ENCODE measurements at regions not wholly inside any gene's neighbourhood (a gene's known extent, or its start where the extent isn't known, plus 50 kb on each side); places are given as distances from the start of the nearest gene placed in this dataset.
"Not testable (repeated sequence)": the region's sequence is repeated elsewhere in the genome, so short reads cannot be mapped to it uniquely, and the experiment has no call there.

DNA sequence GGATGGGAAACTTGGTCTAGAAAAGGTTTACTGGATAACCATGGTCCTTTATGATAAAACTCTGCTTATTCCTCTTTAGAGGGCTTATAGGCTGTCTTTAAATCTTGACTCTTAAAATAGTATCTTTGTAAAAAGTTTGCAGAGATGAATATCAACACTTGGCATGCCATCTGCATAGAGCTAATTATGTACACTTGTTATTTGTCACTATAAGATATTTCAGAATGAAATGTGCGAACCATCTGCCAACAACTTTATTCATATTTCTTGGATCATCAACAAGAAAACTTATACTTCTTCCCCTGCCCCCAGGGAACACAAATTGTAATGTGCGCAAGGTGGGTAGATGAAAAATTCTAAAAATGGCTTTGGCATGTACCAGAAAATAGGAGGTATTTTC, 653.0 kb upstream of the CHAC2 start:
- DNase-seq (ENCODE audit: low read depth), result no peak

DNA sequence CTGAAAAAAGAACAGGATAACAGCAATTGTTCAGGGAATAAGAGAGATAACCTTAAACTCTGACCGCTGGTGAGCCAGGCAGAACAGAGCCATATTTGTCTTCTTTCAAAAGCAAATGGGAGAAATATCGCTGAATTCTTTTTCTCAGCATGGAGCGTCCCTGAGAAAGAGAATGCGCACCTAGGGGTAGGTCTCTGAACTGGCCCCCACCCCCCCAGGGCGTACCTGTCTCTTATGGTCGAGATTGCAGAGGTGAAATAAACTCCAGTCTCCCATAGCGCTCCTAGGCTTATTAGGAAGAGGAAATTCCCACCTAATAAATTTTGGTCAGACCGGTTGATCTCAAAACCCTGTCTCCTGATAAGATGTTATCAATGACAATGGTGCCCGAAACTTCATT, 655.2 kb upstream of the CHAC2 start:
- not testable (repeated sequence) for DNase-seq (ENCODE audit: low read depth)

DNA sequence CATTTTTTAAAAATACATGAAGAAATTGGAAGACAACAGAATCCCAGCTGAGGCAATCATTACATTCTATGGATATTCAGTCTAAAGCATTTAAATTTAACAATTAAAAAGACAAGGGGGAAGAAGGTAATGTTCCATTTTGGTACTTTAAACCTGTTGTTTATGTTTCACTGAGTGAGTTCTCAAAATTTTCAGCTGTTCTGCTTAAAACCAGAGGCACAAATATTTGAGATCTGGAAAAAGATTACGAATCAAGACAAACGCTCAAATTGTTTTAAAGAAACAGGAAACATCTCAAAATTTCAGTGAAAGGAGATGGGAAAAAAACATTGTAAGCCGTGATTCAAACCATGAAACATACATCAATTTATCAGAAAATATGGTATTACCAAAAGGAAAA, 656.2 kb upstream of the CHAC2 start:
- DNase-seq (ENCODE audit: low read depth), result no peak

DNA sequence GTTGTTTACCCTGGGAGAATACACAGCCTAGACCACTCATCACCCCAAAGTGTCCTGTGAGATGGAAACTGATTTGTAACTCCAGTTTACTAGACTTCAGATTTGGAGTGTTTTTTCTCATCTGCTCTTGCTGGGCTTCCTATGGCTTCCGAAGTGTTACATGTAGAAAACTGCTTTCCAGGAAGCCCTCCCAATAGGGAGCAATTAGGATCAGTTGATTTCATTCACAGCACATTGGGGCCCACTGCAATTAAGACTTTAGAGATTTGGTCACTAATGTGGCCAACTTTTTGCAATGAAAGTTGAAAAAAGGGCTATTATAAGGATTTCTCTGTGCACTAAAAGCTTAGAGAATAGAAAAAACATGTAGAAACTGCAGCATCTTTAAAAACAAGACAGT, 656.6 kb upstream of the CHAC2 start:
- DNase-seq (ENCODE audit: low read depth), result no peak

GRCh38 chr2:53108246-53108645, 659.4 kb upstream of the CHAC2 start:
- no peak for DNase-seq (ENCODE audit: low read depth)

GRCh38 chr2:53104263-53104662, 663.3 kb upstream of the CHAC2 start:
- DNase-seq (ENCODE audit: low read depth), result peak; percentile 93

DNA sequence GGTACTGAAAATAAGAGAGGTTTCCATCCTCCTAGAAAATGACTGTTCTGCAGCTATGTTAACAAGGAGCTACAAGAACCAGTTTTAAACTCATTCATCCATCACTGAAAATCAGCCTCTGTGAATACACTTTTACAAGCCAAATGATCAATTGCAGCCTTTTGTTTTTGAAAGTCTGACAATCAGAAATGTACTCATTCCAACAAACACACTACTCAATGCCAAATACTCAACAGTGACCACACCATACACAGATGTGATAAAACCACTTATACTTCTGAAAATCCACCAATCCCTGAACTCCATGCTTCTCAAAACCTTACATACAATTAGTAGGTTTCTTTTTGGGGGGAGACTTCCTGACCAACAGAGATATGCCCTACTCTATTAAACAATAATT, 663.9 kb upstream of the CHAC2 start:
- DNase-seq (ENCODE audit: low read depth), result peak; percentile 36

DNA sequence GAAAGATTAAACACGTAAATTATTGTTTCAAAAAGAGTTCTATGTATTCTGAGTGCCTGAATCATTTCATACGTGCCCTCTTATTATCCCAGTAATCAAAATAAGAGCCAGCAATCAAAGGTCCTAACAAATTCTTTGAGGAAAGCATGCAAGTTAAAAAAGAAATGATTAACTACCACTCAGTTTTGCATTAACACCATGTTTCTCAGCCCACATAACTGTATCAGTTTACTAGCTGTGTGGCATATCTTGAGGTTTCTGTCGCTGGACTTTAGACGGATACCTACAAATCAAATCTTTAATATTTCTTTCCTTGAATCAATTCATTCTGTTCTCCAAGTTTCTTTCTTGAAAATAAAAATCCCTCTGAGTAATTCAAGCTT, 668.9 kb upstream of the CHAC2 start:
- peak; percentile 92 for DNase-seq (ENCODE audit: low read depth)

GRCh38 chr2:53096351-53096750, 671.3 kb upstream of the CHAC2 start:
- DNase-seq (ENCODE audit: low read depth), result peak; percentile 66

GRCh38 chr2:53095664-53096063, 671.9 kb upstream of the CHAC2 start:
- peak; percentile 23 for DNase-seq (ENCODE audit: low read depth)

DNA sequence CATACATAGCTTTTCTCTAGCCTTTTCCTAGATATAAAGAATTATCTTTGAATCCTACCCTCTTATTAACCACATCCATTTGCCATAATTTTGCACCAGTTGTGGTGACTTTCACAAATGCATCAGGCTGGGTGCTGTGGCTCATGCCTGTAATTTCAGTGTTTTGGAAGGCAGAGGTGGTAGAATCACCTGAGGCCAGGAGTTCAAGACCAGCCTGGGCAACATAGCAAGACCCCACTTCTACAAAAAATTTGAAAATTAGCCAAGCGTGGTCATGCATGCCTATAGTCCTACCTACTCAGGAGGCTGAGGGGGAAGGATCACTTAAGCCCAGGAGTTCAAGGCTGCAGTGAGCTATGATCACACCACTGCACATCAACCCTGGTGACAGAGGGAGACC, 672.4 kb upstream of the CHAC2 start:
- DNase-seq (ENCODE audit: low read depth), result no peak

DNA sequence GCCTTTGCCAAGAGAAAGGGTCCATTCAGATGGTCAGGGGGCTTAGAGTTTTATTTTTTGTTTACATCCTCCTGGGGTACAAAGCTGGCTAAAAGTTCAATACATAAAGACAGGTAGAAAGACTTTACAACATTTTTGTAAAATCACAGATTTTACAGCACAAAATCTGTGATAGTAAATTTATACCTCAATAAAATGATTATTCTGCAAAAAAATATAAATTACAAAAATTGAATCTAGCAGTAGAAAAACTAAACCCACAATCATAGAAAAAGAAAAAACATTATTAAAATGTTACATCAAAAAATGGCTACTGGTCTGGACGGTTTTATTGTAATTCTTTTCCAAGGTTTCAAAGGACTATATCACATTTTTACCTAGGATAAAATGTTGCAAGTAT, 674.2 kb upstream of the CHAC2 start:
- no peak for DNase-seq (ENCODE audit: low read depth)

GRCh38 chr2:53091183-53091582, 676.4 kb upstream of the CHAC2 start:
- peak; percentile 60 for DNase-seq (ENCODE audit: low read depth)

DNA sequence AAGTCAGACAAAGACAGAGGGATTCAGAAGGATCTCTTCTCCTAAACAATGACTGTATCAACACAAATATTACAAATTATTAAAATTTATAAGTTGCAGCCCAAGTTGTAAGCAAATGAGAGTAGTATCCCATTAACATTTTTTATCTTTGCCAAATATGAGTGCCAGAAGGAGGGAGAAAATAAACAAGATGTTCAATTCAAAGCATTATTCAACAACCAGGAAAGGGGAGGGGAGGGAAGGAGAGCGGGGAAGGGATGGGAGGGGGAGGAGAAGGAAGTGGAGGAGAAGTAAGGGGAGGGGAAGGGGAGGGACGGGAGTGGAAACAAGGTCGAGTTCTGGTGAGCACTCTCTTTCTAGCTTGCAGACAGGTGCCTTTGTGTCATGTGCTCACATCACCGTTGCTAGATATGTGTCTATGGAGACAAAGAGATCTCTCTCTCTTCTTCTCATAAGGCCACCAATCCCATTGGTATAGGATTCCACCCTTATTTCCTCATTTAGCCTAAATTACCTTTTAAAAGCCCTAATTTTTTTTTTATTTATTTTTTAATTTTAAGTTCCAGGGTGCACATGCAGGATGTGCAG, 679.6 kb upstream of the CHAC2 start:
- DNase-seq (ENCODE audit: low read depth), result no peak

DNA sequence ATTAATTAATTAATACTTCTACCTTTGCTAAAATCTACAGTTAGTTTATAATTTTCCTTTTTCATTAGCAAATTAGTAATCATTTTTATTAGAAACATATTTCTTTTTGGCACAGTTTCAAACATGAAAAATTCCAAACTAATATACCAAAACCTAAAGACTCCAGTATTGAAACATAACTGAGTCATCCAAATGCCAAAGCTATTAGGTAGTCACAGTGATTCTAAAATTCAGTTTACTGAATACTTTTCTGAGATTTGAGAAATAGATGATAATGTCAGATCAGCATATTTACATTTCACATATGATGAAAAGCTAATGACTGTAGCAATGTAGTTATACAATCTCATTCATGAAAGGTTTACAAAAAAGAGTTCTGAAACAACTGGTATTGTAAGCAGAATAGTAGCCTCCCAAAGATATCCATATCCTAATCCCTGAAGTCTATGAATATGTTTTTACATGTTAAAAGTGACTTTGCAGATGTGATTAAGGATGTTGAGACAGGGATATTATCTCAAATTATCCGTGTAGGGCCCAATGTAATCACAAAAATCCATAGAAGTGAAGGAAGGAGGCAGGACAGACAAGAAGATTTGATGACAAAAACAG, 680.2 kb upstream of the CHAC2 start:
- DNase-seq (ENCODE audit: low read depth), result peak; percentile 42

GRCh38 chr2:53077413-53077812, 690.2 kb upstream of the CHAC2 start:
- no peak for DNase-seq (ENCODE audit: low read depth)

DNA sequence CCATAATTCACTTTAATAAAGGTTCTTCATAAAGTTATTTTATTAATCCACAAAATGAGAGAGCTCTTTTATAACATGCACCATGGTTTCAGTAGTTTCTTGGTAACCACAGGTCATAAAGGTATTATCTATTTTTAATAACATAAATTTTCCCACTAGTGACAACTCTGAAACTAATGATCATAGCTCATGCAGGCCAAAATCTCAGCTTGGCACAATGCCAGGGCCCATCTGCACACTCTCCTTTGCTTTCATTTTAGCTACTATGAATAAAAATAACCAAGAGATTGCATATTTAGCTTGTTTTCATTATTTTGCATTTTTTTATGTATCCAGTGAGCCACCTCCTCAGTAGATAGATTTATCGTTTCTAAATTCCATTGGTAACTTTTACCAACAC, 691.8 kb upstream of the CHAC2 start:
- no peak for DNase-seq (ENCODE audit: low read depth)

GRCh38 chr2:53067533-53067932, 700.1 kb upstream of the CHAC2 start:
- no peak for DNase-seq (ENCODE audit: low read depth)

- DNase-seq (ENCODE audit: low read depth), result peak; percentile 33
These were observed 700.5 kb upstream of the CHAC2 start for GRCh38 chr2:53067056-53067455.

GRCh38 chr2:53064154-53064553, 703.5 kb upstream of the CHAC2 start:
- no peak for DNase-seq (ENCODE audit: low read depth)

- peak; percentile 81 for DNase-seq (ENCODE audit: low read depth)
These were observed 709.1 kb upstream of the CHAC2 start for GRCh38 chr2:53058526-53058925.

DNA sequence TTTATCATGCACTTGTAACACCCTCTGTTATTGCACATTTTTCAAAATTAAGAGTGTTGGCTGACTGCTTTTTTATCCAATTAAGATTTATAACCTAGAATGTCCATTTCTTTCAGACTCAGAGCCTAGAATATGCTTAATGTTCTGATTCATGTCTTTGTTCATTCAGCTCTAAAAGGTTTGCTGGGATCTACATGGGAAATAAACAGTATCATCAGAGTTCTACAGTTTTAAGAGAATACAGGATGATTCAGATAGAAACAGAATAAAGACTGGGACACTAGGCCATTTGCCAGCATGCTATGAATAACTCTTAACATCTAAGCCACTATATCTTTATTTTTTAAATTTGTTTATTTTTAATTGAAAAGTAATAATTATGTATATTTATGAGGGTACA, 713.7 kb upstream of the CHAC2 start:
- DNase-seq (ENCODE audit: low read depth), result no peak

GRCh38 chr2:53051157-53051556, 716.4 kb upstream of the CHAC2 start:
- no peak for DNase-seq (ENCODE audit: low read depth)

GRCh38 chr2:53040536-53041229, 726.9 kb upstream of the CHAC2 start:
- DNase-seq (ENCODE audit: low read depth), result no peak
